Activated B cell treated with CpG ODN at 0.5 μM for 24 hours (primary cell): ENCODE measurements at regions not wholly inside any gene's neighbourhood (a gene's known extent, or its start where the extent isn't known, plus 50 kb on each side); places are given as distances from the start of the nearest gene placed in this dataset.

ENCODE experiments used
- ATAC-seq: fragments of 200-7000 bp; cut with Tn5 transposase; one replicate; pipeline ENCODE4 v1.10.0; 2021; ENCODE audit warnings: low read depth, mild to moderate bottlenecking, moderate library complexity
- CTCF ChIA-PET: fragments of 350-600 bp; sonication (Branson Sonifier 250); formaldehyde crosslinking; loops from one replicate; lab custom pipeline; 2021; ENCODE audit warnings: antibody characterized with exemption; lab: Charles Lee
- POLR2A ChIA-PET: fragments of 350-600 bp; sonication (Branson Sonifier 250); formaldehyde crosslinking; loops from one replicate; lab custom pipeline; 2021; ENCODE audit warnings: antibody characterized with exemption; lab: Charles Lee
- DNase-seq: peaks from one replicate; pipeline ENCODE4 v3.0.0; 2022
- H3K27ac Mint-ChIP-seq: one replicate; pipeline ENCODE4 v1.8.0; 2020; ENCODE audit warnings: mixed read lengths
- H3K27me3 Mint-ChIP-seq: one replicate; pipeline ENCODE4 v1.8.0; 2021; ENCODE audit warnings: mixed read lengths
- H3K36me3 Mint-ChIP-seq: one replicate; pipeline ENCODE4 v1.8.0; 2021; ENCODE audit warnings: low read depth, mixed read lengths
- H3K4me1 Mint-ChIP-seq: one replicate; pipeline ENCODE4 v1.8.0; 2021; ENCODE audit warnings: mixed read lengths
- H3K4me3 Mint-ChIP-seq: one replicate; pipeline ENCODE4 v1.8.0; 2020; ENCODE audit warnings: mild to moderate bottlenecking, mixed read lengths
- H3K9me3 Mint-ChIP-seq: one replicate; pipeline ENCODE4 v1.8.0; 2020; ENCODE audit warnings: mixed read lengths
- intact Hi-C: fragments of 100-400 bp; cut with micrococcal nuclease; formaldehyde crosslinking; loops from one replicate; pipeline ENCODE4 v1.15.1; 2024
- TF ChIP-seq, protein P1 (sequence below): fragments of 200-600 bp; IDR thresholded peaks from one replicate; pipeline ENCODE4 v1.8.0; 2022; ENCODE audit warnings: antibody characterized with exemption, mild to moderate bottlenecking

DNA sequence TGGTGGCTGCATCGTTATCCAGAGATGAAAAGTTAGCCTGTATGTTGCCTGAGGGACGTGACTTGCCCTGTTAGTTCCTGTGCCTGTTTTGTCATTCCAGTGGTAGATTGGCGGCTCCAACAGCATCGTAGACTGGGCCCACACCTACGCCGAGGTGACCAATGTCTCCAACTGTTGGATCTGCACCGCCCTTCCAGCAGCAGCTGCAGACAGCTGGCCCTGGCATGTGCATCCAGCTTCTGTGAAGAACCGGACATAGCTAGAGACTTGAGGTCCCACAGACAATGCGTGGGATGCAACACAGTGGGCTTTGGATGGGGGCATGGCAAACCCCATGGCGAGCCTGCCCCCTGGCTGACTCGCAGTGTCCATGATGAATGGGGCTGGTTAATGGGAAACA is 93.0 kb upstream of the TMPO start:
- Mint-ChIP-seq H3K4me3 (no peak overlapping the region), H3K4me1 (peaks cover 2% of the 10 kb centered on the region), H3K9me3 (no peaks in the 10 kb centered on the region), H3K27me3 (no peaks in the 10 kb centered on the region), H3K27ac (no peak overlapping the region), H3K36me3 (no peaks in the 10 kb centered on the region)
- ChIA-PET POLR2A (no interaction called here), CTCF (no interaction called here)
- no peak for DNase-seq
- no peak for ATAC-seq
- intact Hi-C loops: loop anchor here (10.0 kb wide), 1 partner anchor 572 kb away; no protein-coding TSS in a partner anchor
- TF ChIP-seq, protein P1, sequence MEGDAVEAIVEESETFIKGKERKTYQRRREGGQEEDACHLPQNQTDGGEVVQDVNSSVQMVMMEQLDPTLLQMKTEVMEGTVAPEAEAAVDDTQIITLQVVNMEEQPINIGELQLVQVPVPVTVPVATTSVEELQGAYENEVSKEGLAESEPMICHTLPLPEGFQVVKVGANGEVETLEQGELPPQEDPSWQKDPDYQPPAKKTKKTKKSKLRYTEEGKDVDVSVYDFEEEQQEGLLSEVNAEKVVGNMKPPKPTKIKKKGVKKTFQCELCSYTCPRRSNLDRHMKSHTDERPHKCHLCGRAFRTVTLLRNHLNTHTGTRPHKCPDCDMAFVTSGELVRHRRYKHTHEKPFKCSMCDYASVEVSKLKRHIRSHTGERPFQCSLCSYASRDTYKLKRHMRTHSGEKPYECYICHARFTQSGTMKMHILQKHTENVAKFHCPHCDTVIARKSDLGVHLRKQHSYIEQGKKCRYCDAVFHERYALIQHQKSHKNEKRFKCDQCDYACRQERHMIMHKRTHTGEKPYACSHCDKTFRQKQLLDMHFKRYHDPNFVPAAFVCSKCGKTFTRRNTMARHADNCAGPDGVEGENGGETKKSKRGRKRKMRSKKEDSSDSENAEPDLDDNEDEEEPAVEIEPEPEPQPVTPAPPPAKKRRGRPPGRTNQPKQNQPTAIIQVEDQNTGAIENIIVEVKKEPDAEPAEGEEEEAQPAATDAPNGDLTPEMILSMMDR: no peak

DNA sequence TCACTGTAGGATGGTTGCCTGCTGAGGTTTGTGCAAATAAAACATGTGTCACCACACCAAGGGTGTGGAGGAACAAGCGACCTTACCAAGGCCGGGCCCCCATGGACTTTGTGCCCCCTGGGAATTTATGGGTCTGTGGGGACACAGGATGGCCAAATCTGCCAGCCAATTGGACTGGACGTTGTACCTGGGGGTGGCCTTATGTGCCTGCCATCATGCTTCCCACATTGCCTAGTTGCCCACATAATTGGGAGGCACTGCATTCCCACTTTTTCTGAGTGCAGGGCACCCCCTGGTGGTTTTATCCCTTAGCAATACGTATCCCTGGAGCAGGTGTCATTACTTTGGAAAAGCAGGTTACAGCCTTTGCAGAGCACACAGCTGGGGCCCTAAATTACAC is 92.6 kb upstream of the TMPO start:
- ChIA-PET POLR2A (no interaction called here), CTCF (no interaction called here)
- Mint-ChIP-seq H3K4me3 (no peak overlapping the region), H3K4me1 (peaks cover 2% of the 10 kb centered on the region), H3K27me3 (no peaks in the 10 kb centered on the region), H3K36me3 (no peaks in the 10 kb centered on the region), H3K9me3 (no peaks in the 10 kb centered on the region), H3K27ac (no peak overlapping the region)
- DNase-seq (no peak), ATAC-seq (no peak)
- TF ChIP-seq, protein P1: no peak
- intact Hi-C loops: loop anchor here (10.0 kb wide), 1 partner anchor 572 kb away; no protein-coding TSS in a partner anchor

DNA sequence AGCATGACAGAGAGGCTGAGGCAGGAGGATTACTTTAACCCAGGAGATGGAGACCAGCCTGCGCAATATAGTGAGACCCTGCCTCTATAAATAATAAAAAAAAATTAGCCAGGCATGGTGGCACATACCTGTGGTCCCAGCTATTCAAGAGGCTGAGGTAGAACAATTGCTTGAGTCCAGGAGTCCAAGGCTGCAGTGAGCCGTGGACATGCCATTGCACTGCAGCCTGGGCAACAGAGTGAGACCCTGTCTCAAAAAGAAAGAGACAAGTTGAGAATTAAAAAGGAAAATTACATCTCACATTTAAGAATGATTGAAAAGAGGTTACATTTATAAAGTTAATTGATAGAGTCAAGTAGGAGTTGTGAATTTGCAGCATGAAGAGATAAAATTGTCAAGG is 91.4 kb upstream of the TMPO start:
- ATAC-seq: no peak
- H3K4me3 Mint-ChIP-seq: no peak overlapping the region
- TF ChIP-seq, protein P1: no peak
- POLR2A ChIA-PET: no interaction called here
- no peaks in the 10 kb centered on the region for H3K36me3 Mint-ChIP-seq
- H3K4me1 Mint-ChIP-seq: peaks cover 2% of the 10 kb centered on the region
- no peaks in the 10 kb centered on the region for H3K9me3 Mint-ChIP-seq
- no peak overlapping the region for H3K27ac Mint-ChIP-seq
- no peaks in the 10 kb centered on the region for H3K27me3 Mint-ChIP-seq
- no peak for DNase-seq
- CTCF ChIA-PET: interaction anchor here (1.4 to 1.9 kb wide), 2 partner anchors 14 to 109 kb away, joined by 3 to 5 read pairs; no protein-coding TSS in a partner anchor
- intact Hi-C loops: loop anchor here (1.0 to 10.0 kb wide), 4 partner anchors 27 to 571 kb away; no protein-coding TSS in a partner anchor

DNA sequence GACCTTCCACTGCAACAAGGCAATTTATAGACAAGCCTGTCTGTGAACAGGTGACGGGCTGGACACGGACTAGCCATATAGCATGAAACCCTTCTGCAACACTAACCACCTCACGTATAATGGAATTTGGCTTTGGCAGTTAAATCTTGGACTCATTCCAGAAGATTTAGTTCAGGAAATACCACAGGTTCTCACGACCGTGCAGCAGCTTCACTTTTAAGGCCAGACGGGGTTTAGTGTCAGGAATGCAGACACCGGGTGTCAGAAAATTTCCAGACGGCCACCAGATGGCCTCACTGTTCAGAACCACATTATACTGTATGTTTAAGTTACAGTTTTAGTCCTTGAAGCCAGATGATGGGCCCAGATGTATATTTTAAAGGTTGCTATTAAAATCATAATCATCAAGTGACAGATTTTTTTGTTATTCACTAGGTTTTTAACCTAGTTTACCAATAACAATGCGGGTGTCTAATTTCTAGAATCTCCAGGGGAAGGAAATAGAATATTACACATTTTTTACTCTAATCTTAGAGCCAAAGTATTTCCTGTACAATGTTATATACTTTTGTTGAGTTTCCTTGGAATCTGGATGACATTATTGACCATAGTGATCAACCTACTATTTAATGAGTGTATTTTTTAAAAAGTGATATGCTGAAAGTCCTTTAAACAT is 90.5 kb upstream of the TMPO start:
- no peak overlapping the region for H3K27ac Mint-ChIP-seq
- ChIA-PET CTCF (interaction anchor here (1.4 to 2.3 kb wide), 4 partner anchors 13 to 108 kb away, joined by 3 to 9 read pairs (median 4); partner anchors contain the start of gene TMPO), POLR2A (no interaction called here)
- DNase-seq: no peak
- H3K9me3 Mint-ChIP-seq: no peaks in the 10 kb centered on the region
- peak; percentile 37 for ATAC-seq
- peaks cover 2% of the 10 kb centered on the region for H3K27me3 Mint-ChIP-seq
- H3K36me3 Mint-ChIP-seq: no peaks in the 10 kb centered on the region
- no peak overlapping the region for H3K4me3 Mint-ChIP-seq
- TF ChIP-seq, protein P1: no peak
- intact Hi-C loops: loop anchor here (1.0 to 10.0 kb wide), 6 partner anchors 28 to 570 kb away; no protein-coding TSS in a partner anchor
- peaks cover 2% of the 10 kb centered on the region for H3K4me1 Mint-ChIP-seq

DNA sequence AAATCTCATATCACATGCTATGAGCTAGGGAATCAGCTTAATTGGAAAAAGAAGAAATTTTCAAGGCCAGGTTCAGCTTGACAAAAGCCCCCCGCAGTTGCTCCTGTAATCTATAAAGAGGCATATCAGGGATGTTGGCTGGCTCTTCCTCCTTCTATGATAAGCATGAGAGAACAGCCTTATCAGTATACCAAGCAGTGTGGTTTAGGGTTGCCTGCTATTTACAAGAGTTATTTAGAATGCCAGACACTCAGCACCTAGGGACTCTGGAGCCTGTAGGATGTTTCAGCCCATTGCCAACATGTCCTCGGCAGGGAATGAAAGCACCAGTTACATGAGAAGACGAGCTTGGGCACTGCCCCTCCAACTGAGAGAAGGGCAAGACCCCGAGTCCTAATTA is 89.5 kb upstream of the TMPO start:
- POLR2A ChIA-PET: interaction anchor here (0.7 kb wide), 1 partner anchor 30 kb away, joined by 7 read pairs; no protein-coding TSS in a partner anchor
- Mint-ChIP-seq H3K27me3 (peaks cover 2% of the 10 kb centered on the region), H3K36me3 (no peaks in the 10 kb centered on the region)

More for the DNA sequence above, 89.5 kb upstream of the TMPO start:
- no peak for DNase-seq
- ATAC-seq: no peak
- Mint-ChIP-seq H3K4me1 (peaks cover 2% of the 10 kb centered on the region), H3K9me3 (no peaks in the 10 kb centered on the region), H3K27ac (no peak overlapping the region), H3K4me3 (no peak overlapping the region)
- CTCF ChIA-PET: interaction anchor here (0.6 to 2.3 kb wide), 4 partner anchors 64 to 158 kb away, joined by 3 to 9 read pairs (median 4); partner anchors contain the start of gene TMPO
- TF ChIP-seq, protein P1: no peak
- intact Hi-C loops: loop anchor here (1.0 to 10.0 kb wide), 5 partner anchors 29 to 569 kb away; no protein-coding TSS in a partner anchor
